H9 (cell line): ENCODE measurements at regions not wholly inside any gene's neighbourhood (a gene's known extent, or its start where the extent isn't known, plus 50 kb on each side); places are given as distances from the start of the nearest gene placed in this dataset.

ENCODE experiments used
- DNase-seq: peaks from one replicate; pipeline ENCODE4 v3.0.0-alpha.2; 2017
- H2AFZ ChIP-seq: one replicate; pipeline ENCODE4 v1.6.1; 2013; ENCODE audit warnings: mild to moderate bottlenecking, low read length, control low read depth, moderate library complexity
- H2AK5ac ChIP-seq: 2 replicates; pipeline ENCODE4 v1.6.1; 2013; ENCODE audit warnings: low read length, control low read depth, mixed read lengths; ENCODE audit not compliant: insufficient read length
- H2BK120ac ChIP-seq: one replicate; pipeline ENCODE4 v1.6.1; 2013; ENCODE audit warnings: low read depth, mild to moderate bottlenecking, low read length, control low read depth, inconsistent platforms; ENCODE audit not compliant: poor library complexity, severe bottlenecking
- H2BK12ac ChIP-seq: 2 replicates; pipeline ENCODE4 v1.6.1; 2013; ENCODE audit warnings: low read length, control low read depth, mixed read lengths, low read depth; ENCODE audit not compliant: insufficient read length
- H2BK15ac ChIP-seq: 2 replicates; pipeline ENCODE4 v1.6.1; 2013; ENCODE audit warnings: low read depth, low read length, control low read depth
- H2BK20ac ChIP-seq: one replicate; pipeline ENCODE4 v1.6.1; 2013; ENCODE audit warnings: low read depth, mild to moderate bottlenecking, low read length, control low read depth, inconsistent platforms; ENCODE audit not compliant: poor library complexity, severe bottlenecking
- H2BK5ac ChIP-seq: 2 replicates; pipeline ENCODE4 v1.6.1; 2013; ENCODE audit warnings: low read length, control low read depth, mixed read lengths; ENCODE audit not compliant: insufficient read length
- H3K14ac ChIP-seq: 2 replicates; pipeline ENCODE4 v1.6.1; 2013; ENCODE audit warnings: low read length, control low read depth; ENCODE audit not compliant: insufficient read depth
- H3K18ac ChIP-seq: 2 replicates; pipeline ENCODE4 v1.6.1; 2013; ENCODE audit warnings: low read depth, mild to moderate bottlenecking, mixed read lengths, low read length, control low read depth; ENCODE audit not compliant: insufficient read length
- H3K23ac ChIP-seq: 2 replicates; pipeline ENCODE4 v1.6.1; 2013; ENCODE audit warnings: low read length, control low read depth, mixed read lengths, low read depth; ENCODE audit not compliant: insufficient read length
- H3K23me2 ChIP-seq: 2 replicates; pipeline ENCODE4 v1.6.1; 2013; ENCODE audit warnings: low read depth, mild to moderate bottlenecking, mixed read lengths, low read length, control low read depth; ENCODE audit not compliant: insufficient read length, poor library complexity, severe bottlenecking
- H3K27ac ChIP-seq: 2 replicates; pipeline ENCODE4 v1.5.1; 2013; ENCODE audit warnings: low read length, control low read depth, mixed read lengths, low read depth; ENCODE audit not compliant: insufficient read length
- H3K27me3 ChIP-seq: 2 replicates; pipeline ENCODE4 v1.6.1; 2013; ENCODE audit warnings: low read length, control low read depth, inconsistent platforms; ENCODE audit not compliant: insufficient read depth
- H3K4ac ChIP-seq: 2 replicates; pipeline ENCODE4 v1.6.1; 2013; ENCODE audit warnings: low read depth, mild to moderate bottlenecking, control low read depth, inconsistent platforms, low read length, moderate library complexity
- H3K4me1 ChIP-seq: 2 replicates; pipeline ENCODE4 v1.6.1; 2013; ENCODE audit warnings: low read length, control low read depth, inconsistent platforms; ENCODE audit not compliant: insufficient read depth
- H3K4me2 ChIP-seq: 2 replicates; pipeline ENCODE4 v1.6.1; 2013; ENCODE audit warnings: low read length, control low read depth, mixed read lengths; ENCODE audit not compliant: insufficient read length, insufficient read depth
- H3K56ac ChIP-seq: 2 replicates; pipeline ENCODE4 v1.6.1; 2013; ENCODE audit warnings: low read depth, mild to moderate bottlenecking, mixed read lengths, low read length, control low read depth; ENCODE audit not compliant: insufficient read length
- H3K79me1 ChIP-seq: 2 replicates; pipeline ENCODE4 v1.6.1; 2013; ENCODE audit warnings: low read depth, mild to moderate bottlenecking, moderate library complexity, low read length, control low read depth, inconsistent platforms; ENCODE audit not compliant: insufficient read depth, poor library complexity, severe bottlenecking
- H3K79me2 ChIP-seq: 2 replicates; pipeline ENCODE4 v1.6.1; 2013; ENCODE audit warnings: low read length, control low read depth, inconsistent platforms; ENCODE audit not compliant: insufficient read depth
- H3K9ac ChIP-seq: 2 replicates; pipeline ENCODE4 v1.6.1; 2013; ENCODE audit warnings: low read length, control low read depth, mixed read lengths; ENCODE audit not compliant: insufficient read length; ENCODE audit errors: extremely low read depth
- H3K9me3 ChIP-seq: one replicate; pipeline ENCODE4 v1.6.1; 2013; ENCODE audit warnings: low read depth, low read length, inconsistent platforms; ENCODE audit not compliant: control insufficient read depth
- H3T11ph ChIP-seq: one replicate; pipeline ENCODE4 v1.6.1; 2013; ENCODE audit warnings: mild to moderate bottlenecking, low read length, control low read depth, inconsistent platforms
- H4K20me1 ChIP-seq: one replicate; pipeline ENCODE4 v1.6.1; 2013; ENCODE audit not compliant: control insufficient read depth, insufficient read length, insufficient read depth
- H4K5ac ChIP-seq: 2 replicates; pipeline ENCODE4 v1.6.1; 2013; ENCODE audit warnings: low read depth, mild to moderate bottlenecking, mixed read lengths, low read length, control low read depth; ENCODE audit not compliant: insufficient read length
- H4K8ac ChIP-seq: replicated peaks from 2 replicates; pipeline ENCODE4 v1.6.1; 2013; ENCODE audit warnings: low read length, control low read depth, mixed read lengths, low read depth; ENCODE audit not compliant: insufficient read length
- H4K91ac ChIP-seq: 2 replicates; pipeline ENCODE4 v1.6.1; 2013; ENCODE audit warnings: low read depth, mild to moderate bottlenecking, moderate library complexity, mixed read lengths, low read length, control low read depth; ENCODE audit not compliant: insufficient read length
- H3K27ac Mint-ChIP-seq, 3 experiments: 2 replicates in 2 of 3; 3 replicates in 1 of 3; pipeline ENCODE4 v1.8.0; 2020 to 2021; ENCODE audit warnings: mixed read lengths in 3 of 3, mild to moderate bottlenecking in 1 of 3, moderate library complexity in 1 of 3
- H3K27me3 Mint-ChIP-seq: 2 replicates; pipeline ENCODE4 v1.8.0; 2021; ENCODE audit warnings: low read depth, mild to moderate bottlenecking, moderate library complexity, mixed read lengths
- H3K36me3 Mint-ChIP-seq, 3 experiments: 2 replicates in 2 of 3; 3 replicates in 1 of 3; pipeline ENCODE4 v1.8.0; 2020 to 2021; ENCODE audit warnings: low read depth in 3 of 3, mixed read lengths in 3 of 3; ENCODE audit not compliant: insufficient read depth in 1 of 3
- H3K4me1 Mint-ChIP-seq, 2 experiments: 2 replicates each; pipeline ENCODE4 v1.8.0; 2020; ENCODE audit warnings: mixed read lengths in 2 of 2
- H3K4me3 Mint-ChIP-seq, 2 experiments: 2 replicates in 1 of 2; 3 replicates in 1 of 2; pipeline ENCODE4 v1.8.0; 2020 to 2021; ENCODE audit warnings: mild to moderate bottlenecking in 2 of 2, mixed read lengths in 2 of 2, moderate library complexity in 1 of 2
- H3K9me3 Mint-ChIP-seq, 2 experiments: 2 replicates in 1 of 2; 3 replicates in 1 of 2; pipeline ENCODE4 v1.8.0; 2020; ENCODE audit warnings: mild to moderate bottlenecking in 2 of 2, mixed read lengths in 2 of 2, moderate library complexity in 1 of 2
- TF ChIP-seq, protein P1 (sequence below): fragments of 200-600 bp; sonication (generic); conservative IDR thresholded peaks from 3 replicates; pipeline ENCODE4 v1.8.0; 2021; ENCODE audit warnings: antibody characterized with exemption, mild to moderate bottlenecking

DNA sequence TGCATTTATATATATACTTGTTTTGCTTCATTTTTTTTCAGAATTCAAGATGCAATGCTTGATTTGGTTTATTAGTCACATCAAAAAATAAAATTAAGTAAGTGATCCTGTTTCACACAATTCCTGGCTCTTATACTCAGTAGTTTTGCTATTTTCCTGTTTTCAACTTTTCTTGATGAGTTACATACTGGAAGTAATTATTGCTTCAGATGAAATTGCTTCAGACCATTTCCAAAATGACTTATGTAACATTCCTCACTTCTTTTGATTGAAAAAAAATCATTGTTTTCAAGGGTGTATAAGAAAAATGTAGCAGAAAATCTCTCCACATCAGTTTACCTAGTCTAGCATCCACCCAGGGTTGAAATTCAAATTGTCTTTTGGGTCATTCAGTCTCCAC, 65.0 kb downstream of the RGS2 start:
- Mint-ChIP-seq H3K36me3 (no peaks in the 10 kb centered on the region), H3K9me3 (no peaks in the 10 kb centered on the region), H3K4me3 (no peak overlapping the region), H3K27ac (no peak overlapping the region), H3K27me3 (no peaks in the 10 kb centered on the region), H3K4me1 (peaks cover 0 to 2% of the 10 kb centered on the region in 2 experiments; a peak in 1 of 4 replicates)
- H2BK15ac ChIP-seq = no peak overlapping the region
- H3K79me2 ChIP-seq = no peaks in the 10 kb centered on the region
- no peak for DNase-seq
- H3K9ac ChIP-seq = no peak overlapping the region
- no peak overlapping the region for H3K56ac ChIP-seq
- H4K20me1 ChIP-seq = no peaks in the 10 kb centered on the region
- no peak overlapping the region for H3K18ac ChIP-seq
- no peak overlapping the region for H3K23ac ChIP-seq
- H3K4me1 ChIP-seq = no peaks in the 10 kb centered on the region; the same call in 1 of the 2 replicates
- H3K4me2 ChIP-seq = no peak overlapping the region
- no peak overlapping the region for H2AFZ ChIP-seq
- H3K4ac ChIP-seq = no peak overlapping the region
- H3K9me3 ChIP-seq = no peaks in the 10 kb centered on the region
- no peak overlapping the region for H2BK12ac ChIP-seq
- no peaks in the 10 kb centered on the region for H3K23me2 ChIP-seq
- no peak overlapping the region for H2BK5ac ChIP-seq
- H3K27me3 ChIP-seq = no peaks in the 10 kb centered on the region
- H3K79me1 ChIP-seq = no peaks in the 10 kb centered on the region
- no peak overlapping the region for H4K8ac ChIP-seq
- no peak overlapping the region for H3K14ac ChIP-seq
- no peak overlapping the region for H4K5ac ChIP-seq
- no peak overlapping the region for H3T11ph ChIP-seq
- H2BK120ac ChIP-seq = no peak overlapping the region
- no peak overlapping the region for H3K27ac ChIP-seq
- H2AK5ac ChIP-seq = no peak overlapping the region
- TF ChIP-seq, protein P1, sequence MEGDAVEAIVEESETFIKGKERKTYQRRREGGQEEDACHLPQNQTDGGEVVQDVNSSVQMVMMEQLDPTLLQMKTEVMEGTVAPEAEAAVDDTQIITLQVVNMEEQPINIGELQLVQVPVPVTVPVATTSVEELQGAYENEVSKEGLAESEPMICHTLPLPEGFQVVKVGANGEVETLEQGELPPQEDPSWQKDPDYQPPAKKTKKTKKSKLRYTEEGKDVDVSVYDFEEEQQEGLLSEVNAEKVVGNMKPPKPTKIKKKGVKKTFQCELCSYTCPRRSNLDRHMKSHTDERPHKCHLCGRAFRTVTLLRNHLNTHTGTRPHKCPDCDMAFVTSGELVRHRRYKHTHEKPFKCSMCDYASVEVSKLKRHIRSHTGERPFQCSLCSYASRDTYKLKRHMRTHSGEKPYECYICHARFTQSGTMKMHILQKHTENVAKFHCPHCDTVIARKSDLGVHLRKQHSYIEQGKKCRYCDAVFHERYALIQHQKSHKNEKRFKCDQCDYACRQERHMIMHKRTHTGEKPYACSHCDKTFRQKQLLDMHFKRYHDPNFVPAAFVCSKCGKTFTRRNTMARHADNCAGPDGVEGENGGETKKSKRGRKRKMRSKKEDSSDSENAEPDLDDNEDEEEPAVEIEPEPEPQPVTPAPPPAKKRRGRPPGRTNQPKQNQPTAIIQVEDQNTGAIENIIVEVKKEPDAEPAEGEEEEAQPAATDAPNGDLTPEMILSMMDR = no peak
- H4K91ac ChIP-seq = no peak overlapping the region
- no peak overlapping the region for H2BK20ac ChIP-seq
